SU-DHL-6 (cell line): ENCODE measurements at regions not wholly inside any gene's neighbourhood (a gene's known extent, or its start where the extent isn't known, plus 50 kb on each side); places are given as distances from the start of the nearest gene placed in this dataset.

Source experiments
- EZH2phosphoT487 ChIP-seq: fragments of 200-600 bp; sonication (generic), shearing (Covaris generic); conservative IDR thresholded peaks from 2 replicates; pipeline ENCODE4 v1.6.1; 2018; ENCODE audit warnings: mild to moderate bottlenecking, antibody characterized with exemption, low read length, moderate library complexity, mixed read lengths
- TF ChIP-seq, protein P1 (sequence below): fragments of 200-600 bp; sonication (generic); IDR thresholded peaks from one replicate; pipeline ENCODE4 v1.5.1; 2017; ENCODE audit warnings: antibody characterized with exemption, mild to moderate bottlenecking, low read length, moderate library complexity; ENCODE audit not compliant: insufficient read depth, poor library complexity, severe bottlenecking

- TF ChIP-seq, protein P1, sequence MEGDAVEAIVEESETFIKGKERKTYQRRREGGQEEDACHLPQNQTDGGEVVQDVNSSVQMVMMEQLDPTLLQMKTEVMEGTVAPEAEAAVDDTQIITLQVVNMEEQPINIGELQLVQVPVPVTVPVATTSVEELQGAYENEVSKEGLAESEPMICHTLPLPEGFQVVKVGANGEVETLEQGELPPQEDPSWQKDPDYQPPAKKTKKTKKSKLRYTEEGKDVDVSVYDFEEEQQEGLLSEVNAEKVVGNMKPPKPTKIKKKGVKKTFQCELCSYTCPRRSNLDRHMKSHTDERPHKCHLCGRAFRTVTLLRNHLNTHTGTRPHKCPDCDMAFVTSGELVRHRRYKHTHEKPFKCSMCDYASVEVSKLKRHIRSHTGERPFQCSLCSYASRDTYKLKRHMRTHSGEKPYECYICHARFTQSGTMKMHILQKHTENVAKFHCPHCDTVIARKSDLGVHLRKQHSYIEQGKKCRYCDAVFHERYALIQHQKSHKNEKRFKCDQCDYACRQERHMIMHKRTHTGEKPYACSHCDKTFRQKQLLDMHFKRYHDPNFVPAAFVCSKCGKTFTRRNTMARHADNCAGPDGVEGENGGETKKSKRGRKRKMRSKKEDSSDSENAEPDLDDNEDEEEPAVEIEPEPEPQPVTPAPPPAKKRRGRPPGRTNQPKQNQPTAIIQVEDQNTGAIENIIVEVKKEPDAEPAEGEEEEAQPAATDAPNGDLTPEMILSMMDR: no peak
- no peak for TF ChIP-seq EZH2phosphoT487
Measured at GRCh38 chr4:54539500-54540029, 118.2 kb upstream of the KIT start.
